Endothelial cell of umbilical vein (primary cell): ENCODE measurements at regions not wholly inside any gene's neighbourhood (a gene's known extent, or its start where the extent isn't known, plus 50 kb on each side); places are given as distances from the start of the nearest gene placed in this dataset.

Source experiments
- BruUV-seq: library from RNA; stranded (reverse); fragments of 400-500 nt; replicated peaks from 2 replicates; lab custom pipeline; 2021; lab: Mats Ljungman, UMichigan
- CTCF ChIA-PET: fragments of 300-600, 350-600 bp; sonication (Branson Sonifier 250); formaldehyde crosslinking; loops from one replicate; lab custom pipeline; 2021; ENCODE audit warnings: antibody characterized with exemption, inconsistent platforms; lab: Charles Lee
- POLR2A ChIA-PET: fragments of 300-600, 350-600 bp; sonication (Branson Sonifier 250); formaldehyde crosslinking; loops from one replicate; lab custom pipeline; 2021; ENCODE audit warnings: antibody characterized with exemption, inconsistent platforms; lab: Charles Lee
- DNase-seq: peaks from one replicate; pipeline ENCODE4 v3.0.0-alpha.2; 2011; ENCODE audit warnings: low read depth, low spot score
- FAIRE-seq: peaks from 2 replicates; lab custom pipeline; 2011; peaks lifted over from hg19 to GRCh38; lab: Jason Lieb, UNC
- H2AFZ ChIP-seq: 2 replicates; pipeline ENCODE4 v1.6.0; 2012; ENCODE audit warnings: low read depth, low read length, control low read depth, inconsistent platforms
- H3K27ac ChIP-seq: 2 replicates; pipeline ENCODE4 v1.5.1; 2011; ENCODE audit warnings: low read depth, mild to moderate bottlenecking, control low read depth, low read length, moderate library complexity; ENCODE audit not compliant: insufficient read depth
- H3K27me3 ChIP-seq, 2 experiments: 2 replicates each; pipeline versions ENCODE4 v1.6.0 to v1.6.1; 2011; ENCODE audit warnings: low read length in 2 of 2, mixed read lengths in 1 of 2; ENCODE audit not compliant: control insufficient read depth in 2 of 2, insufficient read depth in 2 of 2
- H3K36me3 ChIP-seq, 2 experiments: 2 replicates in 1 of 2; 3 replicates in 1 of 2; pipeline ENCODE4 v1.5.1; 2011; ENCODE audit warnings: low read length in 2 of 2, mild to moderate bottlenecking in 1 of 2, moderate library complexity in 1 of 2; ENCODE audit not compliant: control insufficient read depth in 2 of 2, insufficient read depth in 2 of 2; ENCODE audit errors: extremely low read depth in 1 of 2
- H3K4me1 ChIP-seq: 3 replicates; pipeline ENCODE4 v1.5.1; 2011; ENCODE audit warnings: mild to moderate bottlenecking, low read length; ENCODE audit not compliant: control insufficient read depth, insufficient read depth; ENCODE audit errors: extremely low read depth
- H3K4me2 ChIP-seq: 2 replicates; pipeline ENCODE4 v1.6.1; 2011; ENCODE audit warnings: low read length, control low read depth, mixed read lengths; ENCODE audit not compliant: insufficient read depth
- H3K4me3 ChIP-seq, 3 experiments: fragments of 200-600 bp in 1 of 3; sonication (generic), shearing (Covaris generic) in 1 of 3; replicated peaks in 1 of 3; 2 replicates each; pipeline ENCODE4 v1.5.1; 2011 to 2016; ENCODE audit warnings: control low read depth in 3 of 3, low read length in 3 of 3, mild to moderate bottlenecking in 2 of 3, inconsistent platforms in 1 of 3, low read depth in 1 of 3, moderate library complexity in 1 of 3; ENCODE audit not compliant: insufficient read depth in 1 of 3
- H3K79me2 ChIP-seq: 2 replicates; pipeline ENCODE4 v1.6.0; 2012; ENCODE audit warnings: low read length, inconsistent platforms; ENCODE audit not compliant: control insufficient read depth, insufficient read depth
- H3K9ac ChIP-seq: replicated peaks from 2 replicates; pipeline ENCODE3; 2011; ENCODE audit warnings: low read length, control low read depth; ENCODE audit not compliant: insufficient read depth; ENCODE audit errors: extremely low read depth
- H3K9me1 ChIP-seq: replicated peaks from 3 replicates; pipeline ENCODE4 v1.6.0; 2011; ENCODE audit warnings: mild to moderate bottlenecking, low read length; ENCODE audit not compliant: control insufficient read depth, insufficient read depth; ENCODE audit errors: extremely low read depth
- H3K9me3 ChIP-seq: replicated peaks from 2 replicates; pipeline ENCODE4 v1.5.1; 2012; ENCODE audit warnings: low read length, inconsistent platforms; ENCODE audit not compliant: control insufficient read depth, insufficient read depth
- H4K20me1 ChIP-seq: replicated peaks from 2 replicates; pipeline ENCODE3; 2011; ENCODE audit warnings: mild to moderate bottlenecking, low read length; ENCODE audit not compliant: control insufficient read depth, insufficient read depth; ENCODE audit errors: extremely low read depth
- EZH2 ChIP-seq: IDR thresholded peaks from 2 replicates; pipeline ENCODE4 v1.6.1; 2012; ENCODE audit warnings: borderline replicate concordance, low read depth, mild to moderate bottlenecking, moderate library complexity, low read length, inconsistent platforms; ENCODE audit not compliant: severe bottlenecking
- FOS ChIP-seq: IDR thresholded peaks from 2 replicates; pipeline ENCODE4 v1.6.1; 2011; ENCODE audit warnings: mild to moderate bottlenecking, low read length, moderate library complexity, borderline replicate concordance; ENCODE audit not compliant: insufficient read depth
- GATA2 ChIP-seq: IDR thresholded peaks from 2 replicates; pipeline ENCODE4 v1.7.0; 2011; ENCODE audit warnings: low read depth, mild to moderate bottlenecking, moderate library complexity, mixed read lengths, low read length; ENCODE audit not compliant: insufficient read length, insufficient read depth
- JUN ChIP-seq: IDR thresholded peaks from 2 replicates; pipeline ENCODE4 v1.6.1; 2011; ENCODE audit warnings: borderline replicate concordance, low read depth; ENCODE audit not compliant: insufficient read length, insufficient read depth
- MAX ChIP-seq: IDR thresholded peaks from 2 replicates; pipeline ENCODE4 v1.6.1; 2011; ENCODE audit not compliant: insufficient read depth, insufficient read length
- MYC ChIP-seq: IDR thresholded peaks from one replicate; pipeline ENCODE4 v1.6.1; 2011; ENCODE audit warnings: mild to moderate bottlenecking, low read depth, low read length
- POLR2A ChIP-seq: IDR thresholded peaks from 2 replicates; pipeline ENCODE4 v1.6.1; 2012; ENCODE audit warnings: low read depth, mild to moderate bottlenecking, control low read depth, low read length
- POLR2AphosphoS5 ChIP-seq: IDR thresholded peaks from 2 replicates; pipeline ENCODE4 v1.6.1; 2012; ENCODE audit warnings: low read depth, mild to moderate bottlenecking, control low read depth, low read length, moderate library complexity; ENCODE audit not compliant: insufficient read depth
- dilution Hi-C: fragments of 300-500 bp; cut with MboI; formaldehyde crosslinking; loops from one replicate; pipeline ENCODE4 v1.15.0; 2019; ENCODE audit warnings: low sequenced_read_pairs; ENCODE audit not compliant: extremely low pct_ligation_motif_present
- intact Hi-C: fragments of 100-400 bp; cut with micrococcal nuclease; formaldehyde crosslinking; loops from one replicate; pipeline ENCODE4 v1.10.0; 2022
- TF ChIP-seq, protein P1 (sequence below), 2 donors: IDR thresholded peaks; 1 replicate in 1 of 2; 2 replicates in 1 of 2; pipeline ENCODE4 v1.5.1; 2011; ENCODE audit warnings: low read length in 2 of 2, mild to moderate bottlenecking in 2 of 2, moderate library complexity in 2 of 2, control low read depth in 1 of 2, inconsistent platforms in 1 of 2, low read depth in 1 of 2; ENCODE audit not compliant: insufficient read depth in 1 of 2; ENCODE audit errors: extremely low read depth in 1 of 2

- H3K9me3 ChIP-seq = no peaks in the 10 kb centered on the region
- ChIA-PET POLR2A (no interaction called here), CTCF (interaction anchor here (0.9 kb wide), 1 partner anchor 19 kb away, joined by 3 read pairs; no protein-coding TSS in a partner anchor)
- H3K4me2 ChIP-seq = no peak overlapping the region
- H3K4me1 ChIP-seq = no peaks in the 10 kb centered on the region
- intact Hi-C loops (no loop called here), dilution Hi-C loops (no loop called here)
- BruUV-seq = no TSS peak
- no peaks in the 10 kb centered on the region for H3K27me3 ChIP-seq
- H3K9me1 ChIP-seq = no peaks in the 10 kb centered on the region
- H4K20me1 ChIP-seq = no peaks in the 10 kb centered on the region
- no peaks in the 10 kb centered on the region for H3K36me3 ChIP-seq
- H2AFZ ChIP-seq = no peak overlapping the region
- no peak overlapping the region for H3K27ac ChIP-seq
- no peak overlapping the region for H3K9ac ChIP-seq
- no peak for TF ChIP-seq MAX
- TF ChIP-seq EZH2 = no peak
- no peak for TF ChIP-seq POLR2A
- TF ChIP-seq, protein P1, sequence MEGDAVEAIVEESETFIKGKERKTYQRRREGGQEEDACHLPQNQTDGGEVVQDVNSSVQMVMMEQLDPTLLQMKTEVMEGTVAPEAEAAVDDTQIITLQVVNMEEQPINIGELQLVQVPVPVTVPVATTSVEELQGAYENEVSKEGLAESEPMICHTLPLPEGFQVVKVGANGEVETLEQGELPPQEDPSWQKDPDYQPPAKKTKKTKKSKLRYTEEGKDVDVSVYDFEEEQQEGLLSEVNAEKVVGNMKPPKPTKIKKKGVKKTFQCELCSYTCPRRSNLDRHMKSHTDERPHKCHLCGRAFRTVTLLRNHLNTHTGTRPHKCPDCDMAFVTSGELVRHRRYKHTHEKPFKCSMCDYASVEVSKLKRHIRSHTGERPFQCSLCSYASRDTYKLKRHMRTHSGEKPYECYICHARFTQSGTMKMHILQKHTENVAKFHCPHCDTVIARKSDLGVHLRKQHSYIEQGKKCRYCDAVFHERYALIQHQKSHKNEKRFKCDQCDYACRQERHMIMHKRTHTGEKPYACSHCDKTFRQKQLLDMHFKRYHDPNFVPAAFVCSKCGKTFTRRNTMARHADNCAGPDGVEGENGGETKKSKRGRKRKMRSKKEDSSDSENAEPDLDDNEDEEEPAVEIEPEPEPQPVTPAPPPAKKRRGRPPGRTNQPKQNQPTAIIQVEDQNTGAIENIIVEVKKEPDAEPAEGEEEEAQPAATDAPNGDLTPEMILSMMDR (IDR thresholded peaks at IDR 0.05; ENCODE audit: extremely low read depth in 1 of 2, insufficient read depth in 1 of 2, low read depth in 1 of 2, low read length in 2 of 2) = no peak
- no peak for TF ChIP-seq MYC
- no peak for TF ChIP-seq GATA2
- no peak for TF ChIP-seq POLR2AphosphoS5
- TF ChIP-seq JUN = no peak
- no peak for TF ChIP-seq FOS
- no peaks in the 10 kb centered on the region for H3K79me2 ChIP-seq
- no peak for FAIRE-seq
- DNase-seq = no peak
- H3K4me3 ChIP-seq = no peak overlapping the region
These were observed 111.8 kb downstream of the FOXA2 start for GRCh38 chr20:22472447-22473100.
